ENCODE measurements at regions not wholly inside any gene's neighbourhood (a gene's known extent, or its start where the extent isn't known, plus 50 kb on each side); places are given as distances from the start of the nearest gene placed in this dataset.

- no peak for TF ChIP-seq RNF2 (IDR thresholded peaks at IDR 0.05)
- TF ChIP-seq ZKSCAN1 (IDR thresholded peaks at IDR 0.05; ENCODE audit: low read depth, low read length), result no peak
- TF ChIP-seq NFXL1 (CRISPR knock-in tag; IDR thresholded peaks at IDR 0.05), result no peak
- TF ChIP-seq, protein P1, sequence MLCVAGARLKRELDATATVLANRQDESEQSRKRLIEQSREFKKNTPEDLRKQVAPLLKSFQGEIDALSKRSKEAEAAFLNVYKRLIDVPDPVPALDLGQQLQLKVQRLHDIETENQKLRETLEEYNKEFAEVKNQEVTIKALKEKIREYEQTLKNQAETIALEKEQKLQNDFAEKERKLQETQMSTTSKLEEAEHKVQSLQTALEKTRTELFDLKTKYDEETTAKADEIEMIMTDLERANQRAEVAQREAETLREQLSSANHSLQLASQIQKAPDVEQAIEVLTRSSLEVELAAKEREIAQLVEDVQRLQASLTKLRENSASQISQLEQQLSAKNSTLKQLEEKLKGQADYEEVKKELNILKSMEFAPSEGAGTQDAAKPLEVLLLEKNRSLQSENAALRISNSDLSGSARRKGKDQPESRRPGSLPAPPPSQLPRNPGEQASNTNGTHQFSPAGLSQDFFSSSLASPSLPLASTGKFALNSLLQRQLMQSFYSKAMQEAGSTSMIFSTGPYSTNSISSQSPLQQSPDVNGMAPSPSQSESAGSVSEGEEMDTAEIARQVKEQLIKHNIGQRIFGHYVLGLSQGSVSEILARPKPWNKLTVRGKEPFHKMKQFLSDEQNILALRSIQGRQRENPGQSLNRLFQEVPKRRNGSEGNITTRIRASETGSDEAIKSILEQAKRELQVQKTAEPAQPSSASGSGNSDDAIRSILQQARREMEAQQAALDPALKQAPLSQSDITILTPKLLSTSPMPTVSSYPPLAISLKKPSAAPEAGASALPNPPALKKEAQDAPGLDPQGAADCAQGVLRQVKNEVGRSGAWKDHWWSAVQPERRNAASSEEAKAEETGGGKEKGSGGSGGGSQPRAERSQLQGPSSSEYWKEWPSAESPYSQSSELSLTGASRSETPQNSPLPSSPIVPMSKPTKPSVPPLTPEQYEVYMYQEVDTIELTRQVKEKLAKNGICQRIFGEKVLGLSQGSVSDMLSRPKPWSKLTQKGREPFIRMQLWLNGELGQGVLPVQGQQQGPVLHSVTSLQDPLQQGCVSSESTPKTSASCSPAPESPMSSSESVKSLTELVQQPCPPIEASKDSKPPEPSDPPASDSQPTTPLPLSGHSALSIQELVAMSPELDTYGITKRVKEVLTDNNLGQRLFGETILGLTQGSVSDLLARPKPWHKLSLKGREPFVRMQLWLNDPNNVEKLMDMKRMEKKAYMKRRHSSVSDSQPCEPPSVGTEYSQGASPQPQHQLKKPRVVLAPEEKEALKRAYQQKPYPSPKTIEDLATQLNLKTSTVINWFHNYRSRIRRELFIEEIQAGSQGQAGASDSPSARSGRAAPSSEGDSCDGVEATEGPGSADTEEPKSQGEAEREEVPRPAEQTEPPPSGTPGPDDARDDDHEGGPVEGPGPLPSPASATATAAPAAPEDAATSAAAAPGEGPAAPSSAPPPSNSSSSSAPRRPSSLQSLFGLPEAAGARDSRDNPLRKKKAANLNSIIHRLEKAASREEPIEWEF (CRISPR knock-in tag; IDR thresholded peaks at IDR 0.05), result no peak
- TF ChIP-seq, protein P2, sequence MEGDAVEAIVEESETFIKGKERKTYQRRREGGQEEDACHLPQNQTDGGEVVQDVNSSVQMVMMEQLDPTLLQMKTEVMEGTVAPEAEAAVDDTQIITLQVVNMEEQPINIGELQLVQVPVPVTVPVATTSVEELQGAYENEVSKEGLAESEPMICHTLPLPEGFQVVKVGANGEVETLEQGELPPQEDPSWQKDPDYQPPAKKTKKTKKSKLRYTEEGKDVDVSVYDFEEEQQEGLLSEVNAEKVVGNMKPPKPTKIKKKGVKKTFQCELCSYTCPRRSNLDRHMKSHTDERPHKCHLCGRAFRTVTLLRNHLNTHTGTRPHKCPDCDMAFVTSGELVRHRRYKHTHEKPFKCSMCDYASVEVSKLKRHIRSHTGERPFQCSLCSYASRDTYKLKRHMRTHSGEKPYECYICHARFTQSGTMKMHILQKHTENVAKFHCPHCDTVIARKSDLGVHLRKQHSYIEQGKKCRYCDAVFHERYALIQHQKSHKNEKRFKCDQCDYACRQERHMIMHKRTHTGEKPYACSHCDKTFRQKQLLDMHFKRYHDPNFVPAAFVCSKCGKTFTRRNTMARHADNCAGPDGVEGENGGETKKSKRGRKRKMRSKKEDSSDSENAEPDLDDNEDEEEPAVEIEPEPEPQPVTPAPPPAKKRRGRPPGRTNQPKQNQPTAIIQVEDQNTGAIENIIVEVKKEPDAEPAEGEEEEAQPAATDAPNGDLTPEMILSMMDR (IDR thresholded peaks at IDR 0.05 in 2 of 3, conservative IDR thresholded peaks at IDR 0.05 in 1 of 3; ENCODE audit: insufficient read depth in 2 of 3, low read depth in 1 of 3, low read length in 3 of 3), result no peak
- TF ChIP-seq POLR3G (IDR thresholded peaks at IDR 0.05; ENCODE audit: extremely low read depth, insufficient read length, insufficient replicate concordance), result no peak
- no peak for TF ChIP-seq RBM39 (optimal IDR thresholded peaks at IDR 0.05; ENCODE audit: low read depth, low read length)
Observed at GRCh38 chr4:52510939-52511565, 148.0 kb downstream of the USP46 start.
